Astrocyte of the spinal cord (primary cell): ENCODE measurements at regions not wholly inside any gene's neighbourhood (a gene's known extent, or its start where the extent isn't known, plus 50 kb on each side); places are given as distances from the start of the nearest gene placed in this dataset.

Experiments used
- DNase-seq: peaks from one replicate; pipeline ENCODE4 v3.0.0; 2011; ENCODE audit warnings: low read depth, low spot score
- H3K4me3 ChIP-seq: 2 replicates; pipeline ENCODE4 v1.5.1; 2011; ENCODE audit warnings: low read depth, mild to moderate bottlenecking, low read length, moderate library complexity
- CTCF ChIP-seq: IDR thresholded peaks from 2 replicates; pipeline ENCODE4 v1.5.1; 2012; ENCODE audit warnings: low read depth, mild to moderate bottlenecking, low read length, inconsistent platforms
- in situ Hi-C: cut with HindIII; loops from 2 replicates; pipeline ENCODE4 v1.10.0; 2017; ENCODE audit warnings: low sequenced_read_pairs

DNA sequence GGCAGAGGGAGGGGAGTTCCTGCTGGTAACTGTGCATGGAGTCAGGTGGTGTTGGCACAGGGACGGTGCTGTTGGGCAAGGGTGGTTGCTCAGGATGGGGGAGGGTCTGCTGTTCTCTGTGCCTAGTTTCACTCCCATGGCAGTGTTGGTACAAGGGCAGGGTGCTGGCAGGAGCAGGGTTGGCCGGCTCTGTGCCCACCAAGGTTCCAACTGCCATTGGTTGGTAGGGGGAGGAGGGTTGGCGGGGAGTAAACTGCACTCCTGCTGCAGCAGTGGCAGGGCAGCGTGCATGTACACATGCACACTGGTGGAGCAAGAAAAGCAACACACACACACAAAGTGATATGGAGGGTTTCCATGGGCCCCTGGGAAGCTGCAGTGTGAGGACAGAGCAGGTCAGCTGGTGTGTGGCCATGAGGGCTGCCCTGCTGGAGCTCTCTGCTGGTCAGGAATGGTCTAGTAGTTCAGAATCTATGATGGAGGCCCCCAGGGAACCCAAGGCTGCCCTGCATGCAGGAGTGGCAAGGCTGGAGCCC, 269.9 kb upstream of the MGAT4C start:
- TF ChIP-seq CTCF: no peak
- DNase-seq: no peak
- in situ Hi-C loops: no loop called here
- no peak overlapping the region for H3K4me3 ChIP-seq

DNA sequence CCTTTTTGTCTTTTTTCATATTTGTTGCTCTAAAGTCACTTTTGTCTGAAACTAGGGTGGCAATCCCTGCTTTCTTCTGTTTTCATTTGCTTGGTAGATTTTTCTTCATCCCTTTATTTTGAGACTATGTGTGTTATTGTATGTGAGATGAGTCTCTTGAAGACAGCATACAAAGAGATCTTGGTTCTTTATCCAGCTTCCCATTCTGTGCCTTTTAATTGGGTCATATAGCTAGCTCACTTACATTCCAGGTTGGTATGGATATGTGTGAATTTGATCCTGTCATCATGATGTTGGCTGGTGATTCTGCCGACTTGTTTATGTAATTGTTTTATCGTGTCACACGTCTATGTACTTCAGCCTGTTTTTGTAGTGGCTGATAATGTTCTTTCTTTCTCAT, 267.7 kb upstream of the MGAT4C start:
- H3K4me3 ChIP-seq: no peak overlapping the region
- DNase-seq: no peak
- no peak for TF ChIP-seq CTCF
- in situ Hi-C loops: no loop called here

GRCh38 chr12:86521870-86522269, 265.7 kb upstream of the MGAT4C start:
- DNase-seq: no peak
- no peak for TF ChIP-seq CTCF
- in situ Hi-C loops: no loop called here
- H3K4me3 ChIP-seq: no peak overlapping the region

GRCh38 chr12:86513226-86513625, 257.0 kb upstream of the MGAT4C start:
- DNase-seq: no peak
- no peak for TF ChIP-seq CTCF
- H3K4me3 ChIP-seq: no peak overlapping the region
- in situ Hi-C loops: no loop called here

DNA sequence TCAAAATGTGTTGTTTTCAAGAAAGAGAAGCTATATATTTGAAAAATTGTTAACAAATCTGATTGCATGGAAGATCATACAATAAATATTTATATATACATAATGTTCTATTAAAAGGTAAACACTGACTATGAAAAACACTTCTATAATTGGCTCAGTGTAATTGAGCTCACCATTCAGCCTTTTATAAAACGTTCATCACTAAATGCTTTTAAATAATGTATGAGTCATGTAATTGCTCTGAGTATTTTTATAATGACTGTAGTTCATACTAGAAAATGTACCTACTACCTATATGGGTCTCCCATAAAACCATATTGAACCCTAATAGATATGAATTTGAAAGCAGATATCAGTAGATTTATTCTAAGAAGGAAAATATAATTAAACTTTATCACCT, 240.4 kb upstream of the MGAT4C start:
- no peak for DNase-seq
- H3K4me3 ChIP-seq: no peak overlapping the region
- in situ Hi-C loops: no loop called here
- no peak for TF ChIP-seq CTCF

DNA sequence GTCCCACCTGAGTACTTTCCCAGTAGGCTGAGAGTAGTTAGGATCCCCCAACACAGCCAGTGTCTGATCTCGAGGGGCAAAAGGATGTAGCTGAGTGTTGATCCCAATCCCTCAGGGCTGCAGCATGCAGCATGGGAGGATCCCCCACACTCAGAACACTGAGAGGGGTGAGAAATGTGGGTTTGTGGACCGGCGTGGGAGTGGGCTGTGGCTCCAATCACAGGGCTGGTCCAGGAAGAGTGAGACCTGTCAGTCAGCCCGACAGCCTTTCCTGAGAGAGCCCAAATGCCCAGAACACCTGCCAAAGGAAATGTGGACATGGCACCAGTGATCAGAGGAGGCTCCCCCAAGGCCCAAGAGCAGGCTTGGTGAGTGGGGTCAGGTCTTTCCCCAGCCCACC, 228.3 kb upstream of the MGAT4C start:
- no peak for TF ChIP-seq CTCF
- DNase-seq: no peak
- H3K4me3 ChIP-seq: no peak overlapping the region
- in situ Hi-C loops: no loop called here

DNA sequence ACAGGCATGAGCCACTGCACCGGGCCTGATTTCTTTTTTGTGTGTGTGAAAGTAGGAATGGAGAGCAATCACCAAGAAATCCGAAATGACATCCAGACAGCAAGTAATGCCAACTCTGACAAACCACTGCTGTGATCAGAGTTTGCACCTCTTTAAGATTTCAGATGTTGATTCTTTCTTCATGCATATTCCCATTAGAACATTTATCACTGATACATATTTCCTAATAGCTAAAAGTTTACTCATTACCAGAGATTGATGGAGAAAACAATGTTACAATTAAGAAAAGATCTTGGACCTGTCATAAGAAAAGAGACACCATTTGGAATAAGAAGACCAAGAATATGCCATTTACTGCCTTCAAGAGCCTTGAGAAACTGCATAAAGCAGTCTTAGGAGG, 217.0 kb upstream of the MGAT4C start:
- no peak for TF ChIP-seq CTCF
- in situ Hi-C loops: no loop called here
- no peak for DNase-seq
- no peak overlapping the region for H3K4me3 ChIP-seq
